HL-60 (cell line): ENCODE measurements at regions not wholly inside any gene's neighbourhood (a gene's known extent, or its start where the extent isn't known, plus 50 kb on each side); places are given as distances from the start of the nearest gene placed in this dataset.

Source experiments
- CTCF ChIP-seq: IDR thresholded peaks from one replicate; pipeline ENCODE4 v1.5.1; 2011; ENCODE audit warnings: low read length, control low read depth, inconsistent platforms; ENCODE audit not compliant: insufficient read depth
- REST ChIP-seq: IDR thresholded peaks from 2 replicates; pipeline ENCODE4 v1.6.1; 2012; ENCODE audit warnings: low read depth; ENCODE audit not compliant: insufficient replicate concordance
- SPI1 ChIP-seq: IDR thresholded peaks from 2 replicates; pipeline ENCODE4 v1.6.1; 2012; ENCODE audit warnings: low read depth, mild to moderate bottlenecking, borderline replicate concordance

- no peak for TF ChIP-seq CTCF
- no peak for TF ChIP-seq SPI1
- TF ChIP-seq REST, result no peak
Observed at GRCh38 chr5:146945617-146946084, 67.1 kb upstream of the PPP2R2B start.
